ENCODE measurements at regions not wholly inside any gene's neighbourhood (a gene's known extent, or its start where the extent isn't known, plus 50 kb on each side); places are given as distances from the start of the nearest gene placed in this dataset.

DNA sequence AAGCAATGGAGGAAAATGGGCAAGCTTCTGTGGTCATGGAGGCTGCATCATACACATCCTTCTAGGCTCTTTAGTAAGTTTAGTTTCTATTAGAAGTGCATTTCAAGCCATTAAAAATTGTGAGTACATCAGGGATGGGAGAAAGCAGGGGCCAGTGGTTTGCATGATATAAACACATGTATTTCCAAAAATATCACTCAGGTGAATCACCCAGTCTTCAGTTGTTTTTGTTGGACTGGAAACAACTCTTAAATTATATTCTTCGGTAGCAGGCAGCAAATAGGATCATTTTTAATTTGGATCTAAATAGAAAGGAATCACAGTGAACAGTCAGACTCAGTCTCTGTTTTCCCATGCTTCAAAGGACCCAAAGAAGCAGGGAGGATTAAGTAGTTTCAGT is 657.9 kb downstream of the TLR4 start:
- TF ChIP-seq, protein P1, sequence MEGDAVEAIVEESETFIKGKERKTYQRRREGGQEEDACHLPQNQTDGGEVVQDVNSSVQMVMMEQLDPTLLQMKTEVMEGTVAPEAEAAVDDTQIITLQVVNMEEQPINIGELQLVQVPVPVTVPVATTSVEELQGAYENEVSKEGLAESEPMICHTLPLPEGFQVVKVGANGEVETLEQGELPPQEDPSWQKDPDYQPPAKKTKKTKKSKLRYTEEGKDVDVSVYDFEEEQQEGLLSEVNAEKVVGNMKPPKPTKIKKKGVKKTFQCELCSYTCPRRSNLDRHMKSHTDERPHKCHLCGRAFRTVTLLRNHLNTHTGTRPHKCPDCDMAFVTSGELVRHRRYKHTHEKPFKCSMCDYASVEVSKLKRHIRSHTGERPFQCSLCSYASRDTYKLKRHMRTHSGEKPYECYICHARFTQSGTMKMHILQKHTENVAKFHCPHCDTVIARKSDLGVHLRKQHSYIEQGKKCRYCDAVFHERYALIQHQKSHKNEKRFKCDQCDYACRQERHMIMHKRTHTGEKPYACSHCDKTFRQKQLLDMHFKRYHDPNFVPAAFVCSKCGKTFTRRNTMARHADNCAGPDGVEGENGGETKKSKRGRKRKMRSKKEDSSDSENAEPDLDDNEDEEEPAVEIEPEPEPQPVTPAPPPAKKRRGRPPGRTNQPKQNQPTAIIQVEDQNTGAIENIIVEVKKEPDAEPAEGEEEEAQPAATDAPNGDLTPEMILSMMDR (IDR thresholded peaks at IDR 0.05; ENCODE audit: low read length), result no peak
- no peak for TF ChIP-seq EZH2 (IDR thresholded peaks at IDR 0.05; ENCODE audit: borderline replicate concordance, low read length)

Measured in OCI-LY1 (cell line).